H9 (cell line): ENCODE measurements at regions not wholly inside any gene's neighbourhood (a gene's known extent, or its start where the extent isn't known, plus 50 kb on each side); places are given as distances from the start of the nearest gene placed in this dataset.

Experiments
- DNase-seq: peaks from one replicate; pipeline ENCODE4 v3.0.0-alpha.2; 2017
- H2AFZ ChIP-seq: one replicate; pipeline ENCODE4 v1.6.1; 2013; ENCODE audit warnings: mild to moderate bottlenecking, low read length, control low read depth, moderate library complexity
- H2AK5ac ChIP-seq: 2 replicates; pipeline ENCODE4 v1.6.1; 2013; ENCODE audit warnings: low read length, control low read depth, mixed read lengths; ENCODE audit not compliant: insufficient read length
- H2BK120ac ChIP-seq: one replicate; pipeline ENCODE4 v1.6.1; 2013; ENCODE audit warnings: low read depth, mild to moderate bottlenecking, low read length, control low read depth, inconsistent platforms; ENCODE audit not compliant: poor library complexity, severe bottlenecking
- H2BK12ac ChIP-seq: 2 replicates; pipeline ENCODE4 v1.6.1; 2013; ENCODE audit warnings: low read length, control low read depth, mixed read lengths, low read depth; ENCODE audit not compliant: insufficient read length
- H2BK15ac ChIP-seq: 2 replicates; pipeline ENCODE4 v1.6.1; 2013; ENCODE audit warnings: low read depth, low read length, control low read depth
- H2BK20ac ChIP-seq: one replicate; pipeline ENCODE4 v1.6.1; 2013; ENCODE audit warnings: low read depth, mild to moderate bottlenecking, low read length, control low read depth, inconsistent platforms; ENCODE audit not compliant: poor library complexity, severe bottlenecking
- H2BK5ac ChIP-seq: 2 replicates; pipeline ENCODE4 v1.6.1; 2013; ENCODE audit warnings: low read length, control low read depth, mixed read lengths; ENCODE audit not compliant: insufficient read length
- H3K14ac ChIP-seq: 2 replicates; pipeline ENCODE4 v1.6.1; 2013; ENCODE audit warnings: low read length, control low read depth; ENCODE audit not compliant: insufficient read depth
- H3K18ac ChIP-seq: 2 replicates; pipeline ENCODE4 v1.6.1; 2013; ENCODE audit warnings: low read depth, mild to moderate bottlenecking, mixed read lengths, low read length, control low read depth; ENCODE audit not compliant: insufficient read length
- H3K23ac ChIP-seq: 2 replicates; pipeline ENCODE4 v1.6.1; 2013; ENCODE audit warnings: low read length, control low read depth, mixed read lengths, low read depth; ENCODE audit not compliant: insufficient read length
- H3K23me2 ChIP-seq: 2 replicates; pipeline ENCODE4 v1.6.1; 2013; ENCODE audit warnings: low read depth, mild to moderate bottlenecking, mixed read lengths, low read length, control low read depth; ENCODE audit not compliant: insufficient read length, poor library complexity, severe bottlenecking
- H3K27ac ChIP-seq: 2 replicates; pipeline ENCODE4 v1.5.1; 2013; ENCODE audit warnings: low read length, control low read depth, mixed read lengths, low read depth; ENCODE audit not compliant: insufficient read length
- H3K27me3 ChIP-seq: 2 replicates; pipeline ENCODE4 v1.6.1; 2013; ENCODE audit warnings: low read length, control low read depth, inconsistent platforms; ENCODE audit not compliant: insufficient read depth
- H3K4ac ChIP-seq: 2 replicates; pipeline ENCODE4 v1.6.1; 2013; ENCODE audit warnings: low read depth, mild to moderate bottlenecking, control low read depth, inconsistent platforms, low read length, moderate library complexity
- H3K4me1 ChIP-seq: 2 replicates; pipeline ENCODE4 v1.6.1; 2013; ENCODE audit warnings: low read length, control low read depth, inconsistent platforms; ENCODE audit not compliant: insufficient read depth
- H3K4me2 ChIP-seq: 2 replicates; pipeline ENCODE4 v1.6.1; 2013; ENCODE audit warnings: low read length, control low read depth, mixed read lengths; ENCODE audit not compliant: insufficient read length, insufficient read depth
- H3K56ac ChIP-seq: 2 replicates; pipeline ENCODE4 v1.6.1; 2013; ENCODE audit warnings: low read depth, mild to moderate bottlenecking, mixed read lengths, low read length, control low read depth; ENCODE audit not compliant: insufficient read length
- H3K79me1 ChIP-seq: 2 replicates; pipeline ENCODE4 v1.6.1; 2013; ENCODE audit warnings: low read depth, mild to moderate bottlenecking, moderate library complexity, low read length, control low read depth, inconsistent platforms; ENCODE audit not compliant: insufficient read depth, poor library complexity, severe bottlenecking
- H3K79me2 ChIP-seq: 2 replicates; pipeline ENCODE4 v1.6.1; 2013; ENCODE audit warnings: low read length, control low read depth, inconsistent platforms; ENCODE audit not compliant: insufficient read depth
- H3K9ac ChIP-seq: 2 replicates; pipeline ENCODE4 v1.6.1; 2013; ENCODE audit warnings: low read length, control low read depth, mixed read lengths; ENCODE audit not compliant: insufficient read length; ENCODE audit errors: extremely low read depth
- H3K9me3 ChIP-seq: one replicate; pipeline ENCODE4 v1.6.1; 2013; ENCODE audit warnings: low read depth, low read length, inconsistent platforms; ENCODE audit not compliant: control insufficient read depth
- H3T11ph ChIP-seq: one replicate; pipeline ENCODE4 v1.6.1; 2013; ENCODE audit warnings: mild to moderate bottlenecking, low read length, control low read depth, inconsistent platforms
- H4K20me1 ChIP-seq: one replicate; pipeline ENCODE4 v1.6.1; 2013; ENCODE audit not compliant: control insufficient read depth, insufficient read length, insufficient read depth
- H4K5ac ChIP-seq: 2 replicates; pipeline ENCODE4 v1.6.1; 2013; ENCODE audit warnings: low read depth, mild to moderate bottlenecking, mixed read lengths, low read length, control low read depth; ENCODE audit not compliant: insufficient read length
- H4K8ac ChIP-seq: replicated peaks from 2 replicates; pipeline ENCODE4 v1.6.1; 2013; ENCODE audit warnings: low read length, control low read depth, mixed read lengths, low read depth; ENCODE audit not compliant: insufficient read length
- H4K91ac ChIP-seq: 2 replicates; pipeline ENCODE4 v1.6.1; 2013; ENCODE audit warnings: low read depth, mild to moderate bottlenecking, moderate library complexity, mixed read lengths, low read length, control low read depth; ENCODE audit not compliant: insufficient read length
- H3K27ac Mint-ChIP-seq, 3 experiments: 2 replicates in 2 of 3; 3 replicates in 1 of 3; pipeline ENCODE4 v1.8.0; 2020 to 2021; ENCODE audit warnings: mixed read lengths in 3 of 3, mild to moderate bottlenecking in 1 of 3, moderate library complexity in 1 of 3
- H3K27me3 Mint-ChIP-seq: 2 replicates; pipeline ENCODE4 v1.8.0; 2021; ENCODE audit warnings: low read depth, mild to moderate bottlenecking, moderate library complexity, mixed read lengths
- H3K36me3 Mint-ChIP-seq, 3 experiments: 2 replicates in 2 of 3; 3 replicates in 1 of 3; pipeline ENCODE4 v1.8.0; 2020 to 2021; ENCODE audit warnings: low read depth in 3 of 3, mixed read lengths in 3 of 3; ENCODE audit not compliant: insufficient read depth in 1 of 3
- H3K4me1 Mint-ChIP-seq, 2 experiments: 2 replicates each; pipeline ENCODE4 v1.8.0; 2020; ENCODE audit warnings: mixed read lengths in 2 of 2
- H3K4me3 Mint-ChIP-seq, 2 experiments: 2 replicates in 1 of 2; 3 replicates in 1 of 2; pipeline ENCODE4 v1.8.0; 2020 to 2021; ENCODE audit warnings: mild to moderate bottlenecking in 2 of 2, mixed read lengths in 2 of 2, moderate library complexity in 1 of 2
- H3K9me3 Mint-ChIP-seq, 2 experiments: 2 replicates in 1 of 2; 3 replicates in 1 of 2; pipeline ENCODE4 v1.8.0; 2020; ENCODE audit warnings: mild to moderate bottlenecking in 2 of 2, mixed read lengths in 2 of 2, moderate library complexity in 1 of 2
- TF ChIP-seq, protein P1 (sequence below): fragments of 200-600 bp; sonication (generic); conservative IDR thresholded peaks from 3 replicates; pipeline ENCODE4 v1.8.0; 2021; ENCODE audit warnings: antibody characterized with exemption, mild to moderate bottlenecking

DNA sequence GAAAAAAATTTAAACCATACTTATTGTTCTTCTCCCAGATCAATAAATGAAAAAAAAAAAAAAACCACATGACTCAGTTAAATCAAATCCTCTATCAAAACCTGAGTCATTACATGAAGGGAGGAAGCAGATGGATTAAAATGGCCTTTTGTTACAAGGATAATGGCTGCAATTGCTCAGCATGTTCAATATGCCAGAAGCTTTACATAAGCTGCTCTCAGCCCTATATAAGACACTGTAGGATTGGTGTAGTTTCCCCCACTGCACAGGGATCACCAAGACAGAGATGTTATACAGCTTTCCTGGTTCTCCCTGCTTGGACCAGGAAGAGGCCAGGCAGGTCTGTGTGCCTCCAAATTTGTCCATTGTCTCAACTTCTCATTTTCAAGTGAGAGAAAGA lies 101.6 kb upstream of the MAP1B start:
- Histone ChIP-seq H3K4ac (no peak overlapping the region), H3T11ph (no peak overlapping the region), H2BK120ac (no peak overlapping the region), H4K20me1 (no peaks in the 10 kb centered on the region), H3K27me3 (no peaks in the 10 kb centered on the region), H3K23ac (no peak overlapping the region), H3K79me2 (no peaks in the 10 kb centered on the region), H3K9me3 (no peaks in the 10 kb centered on the region), H3K14ac (0 out of 2 replicates have a peak overlapping the region, but pooled peaks have one; percentile 8), H3K79me1 (no peaks in the 10 kb centered on the region), H2AK5ac (no peak overlapping the region), H2BK20ac (no peak overlapping the region), H4K91ac (no peak overlapping the region), H3K27ac (no peak overlapping the region), H3K23me2 (no peaks in the 10 kb centered on the region), H3K18ac (no peak overlapping the region), H2BK15ac (no peak overlapping the region), H4K8ac (no peak overlapping the region), H3K56ac (no peak overlapping the region), H4K5ac (no peak overlapping the region), H2AFZ (no peak overlapping the region), H3K4me1 (peaks cover 5% of the 10 kb centered on the region; the same call in 1 of the 2 replicates), H3K4me2 (no peak overlapping the region), H3K9ac (no peak overlapping the region), H2BK12ac (no peak overlapping the region), H2BK5ac (no peak overlapping the region)
- H3K9me3 Mint-ChIP-seq, result no peaks in the 10 kb centered on the region
- no peak overlapping the region for H3K4me3 Mint-ChIP-seq
- DNase-seq, result no peak
- peaks cover 18 to 20% of the 10 kb centered on the region in 2 experiments for H3K4me1 Mint-ChIP-seq
- no peaks in the 10 kb centered on the region for H3K27me3 Mint-ChIP-seq
- H3K36me3 Mint-ChIP-seq, result no peaks in the 10 kb centered on the region
- peak overlapping the region in 2 of 3 experiments; percentile 27 to 36; a peak in 1 of 7 replicates for H3K27ac Mint-ChIP-seq
- TF ChIP-seq, protein P1, sequence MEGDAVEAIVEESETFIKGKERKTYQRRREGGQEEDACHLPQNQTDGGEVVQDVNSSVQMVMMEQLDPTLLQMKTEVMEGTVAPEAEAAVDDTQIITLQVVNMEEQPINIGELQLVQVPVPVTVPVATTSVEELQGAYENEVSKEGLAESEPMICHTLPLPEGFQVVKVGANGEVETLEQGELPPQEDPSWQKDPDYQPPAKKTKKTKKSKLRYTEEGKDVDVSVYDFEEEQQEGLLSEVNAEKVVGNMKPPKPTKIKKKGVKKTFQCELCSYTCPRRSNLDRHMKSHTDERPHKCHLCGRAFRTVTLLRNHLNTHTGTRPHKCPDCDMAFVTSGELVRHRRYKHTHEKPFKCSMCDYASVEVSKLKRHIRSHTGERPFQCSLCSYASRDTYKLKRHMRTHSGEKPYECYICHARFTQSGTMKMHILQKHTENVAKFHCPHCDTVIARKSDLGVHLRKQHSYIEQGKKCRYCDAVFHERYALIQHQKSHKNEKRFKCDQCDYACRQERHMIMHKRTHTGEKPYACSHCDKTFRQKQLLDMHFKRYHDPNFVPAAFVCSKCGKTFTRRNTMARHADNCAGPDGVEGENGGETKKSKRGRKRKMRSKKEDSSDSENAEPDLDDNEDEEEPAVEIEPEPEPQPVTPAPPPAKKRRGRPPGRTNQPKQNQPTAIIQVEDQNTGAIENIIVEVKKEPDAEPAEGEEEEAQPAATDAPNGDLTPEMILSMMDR, result no peak
